ENCODE measurements at regions not wholly inside any gene's neighbourhood (a gene's known extent, or its start where the extent isn't known, plus 50 kb on each side); places are given as distances from the start of the nearest gene placed in this dataset.

DNA sequence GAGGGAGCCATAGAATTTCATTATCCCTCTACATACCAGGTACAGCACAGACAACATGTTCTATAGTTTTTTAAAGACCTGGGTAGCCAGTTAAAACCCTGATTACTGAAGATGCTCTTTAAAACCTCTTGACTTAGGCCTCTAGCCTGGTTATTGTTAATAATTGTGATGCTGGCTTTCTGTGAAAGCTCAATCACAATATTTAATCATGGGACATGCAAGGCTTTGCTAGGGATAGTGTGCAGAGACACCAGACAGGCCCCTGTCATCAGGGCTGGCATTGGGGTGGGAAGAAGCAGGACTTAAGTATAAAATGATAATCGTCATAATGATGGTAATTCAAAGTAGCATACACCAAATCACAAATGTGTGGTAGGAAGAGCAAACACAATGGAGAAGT is 274.4 kb downstream of the PTBP2 start:
- DNase-seq (ENCODE audit: low spot score) = no peak

DNA sequence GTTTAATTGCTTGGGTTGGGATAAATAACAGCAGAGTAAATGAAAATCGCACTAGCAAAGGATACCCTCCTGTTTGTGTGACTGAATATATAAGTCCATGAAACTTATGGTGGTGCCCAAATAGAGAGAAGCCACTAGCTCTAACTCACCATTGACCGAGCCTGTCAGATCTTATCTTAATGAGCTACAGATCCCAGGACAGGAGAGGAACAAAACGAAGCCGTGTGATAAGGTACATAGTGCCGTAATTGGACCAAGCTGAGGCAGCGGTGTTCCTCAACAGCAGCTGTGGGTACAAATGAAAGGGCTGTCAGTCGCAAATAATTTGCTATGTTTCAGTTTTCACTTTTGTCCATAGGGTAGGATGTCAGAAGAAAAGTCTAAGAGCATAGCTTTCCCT is 276.1 kb downstream of the PTBP2 start:
- DNase-seq (ENCODE audit: low spot score) = no peak

DNA sequence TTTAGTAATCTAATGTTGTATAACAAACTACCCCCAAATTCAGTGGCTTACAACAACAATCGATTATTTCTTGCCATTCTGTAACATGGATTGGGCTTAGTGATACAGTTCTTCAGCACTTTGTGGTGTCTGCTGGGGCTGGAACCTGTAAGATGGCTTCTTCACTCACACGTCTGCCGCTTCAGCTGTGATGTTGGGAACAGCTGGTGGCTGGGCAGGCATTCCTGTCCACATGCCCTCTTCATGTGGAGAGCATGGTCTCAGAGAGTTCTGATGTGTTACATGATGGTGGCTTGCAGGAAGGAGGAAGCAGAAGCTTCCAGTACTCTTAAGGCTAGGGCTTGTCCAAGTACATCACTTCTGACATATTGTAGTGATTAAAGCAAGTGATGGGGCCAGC is 276.9 kb downstream of the PTBP2 start:
- no peak for DNase-seq (ENCODE audit: low spot score)

DNA sequence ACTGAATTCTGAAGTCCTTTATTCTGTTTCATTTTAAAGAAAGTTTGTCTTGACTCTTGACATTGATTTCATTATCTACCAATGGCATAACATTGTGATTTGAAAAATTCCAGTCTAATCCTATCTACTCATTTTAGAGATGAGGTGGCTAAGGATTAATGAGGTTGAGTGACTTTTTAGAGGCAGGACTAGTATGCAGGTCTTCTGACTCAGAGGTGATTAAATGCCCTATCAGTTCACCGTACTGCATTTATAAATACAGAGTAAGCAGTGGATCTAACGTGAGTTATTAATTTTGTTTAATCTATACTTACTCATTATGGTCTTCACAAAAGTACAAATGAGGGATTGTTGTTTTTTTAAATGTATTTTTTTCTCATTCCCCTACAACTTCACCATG is 277.6 kb downstream of the PTBP2 start:
- no peak for DNase-seq (ENCODE audit: low spot score)

DNA sequence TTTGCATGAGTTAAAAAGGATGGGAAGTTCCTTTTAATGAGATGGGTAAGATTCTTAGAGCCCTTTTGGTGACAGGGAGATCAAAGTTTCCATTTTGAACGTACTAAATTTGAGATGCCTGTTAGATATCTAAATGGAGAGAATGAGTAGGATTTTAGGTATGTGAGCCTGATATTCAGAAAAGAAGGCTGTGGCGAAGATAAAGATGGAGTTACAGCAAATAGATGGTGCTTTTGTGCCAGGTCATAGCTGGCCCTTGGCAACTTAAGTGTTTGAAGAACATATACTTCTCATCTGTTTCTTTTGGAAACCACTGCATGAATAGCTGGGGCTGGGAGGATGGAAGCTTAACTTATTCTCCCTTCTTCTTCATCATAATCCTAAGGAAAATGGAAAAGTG is 282.5 kb downstream of the PTBP2 start:
- no peak for DNase-seq (ENCODE audit: low spot score)

DNA sequence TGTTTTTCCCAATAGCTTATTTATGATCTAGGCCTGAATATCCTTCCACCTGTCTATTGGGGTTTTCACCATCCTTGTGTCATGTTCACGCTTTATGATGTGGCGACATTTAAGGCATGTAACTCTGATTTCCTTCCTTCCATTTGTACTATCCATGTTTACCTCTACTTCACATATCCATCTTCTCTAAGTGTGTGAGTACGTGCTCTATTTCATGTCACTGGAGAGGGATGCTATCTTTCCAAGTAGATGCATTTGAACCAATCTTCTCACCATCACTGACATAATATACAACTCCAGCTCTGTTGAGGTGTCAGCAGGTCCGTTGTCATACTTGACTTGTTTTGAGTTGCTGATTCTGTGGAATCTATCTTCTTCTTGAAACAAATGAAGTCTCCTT is 283.2 kb downstream of the PTBP2 start:
- DNase-seq (ENCODE audit: low spot score) = no peak

DNA sequence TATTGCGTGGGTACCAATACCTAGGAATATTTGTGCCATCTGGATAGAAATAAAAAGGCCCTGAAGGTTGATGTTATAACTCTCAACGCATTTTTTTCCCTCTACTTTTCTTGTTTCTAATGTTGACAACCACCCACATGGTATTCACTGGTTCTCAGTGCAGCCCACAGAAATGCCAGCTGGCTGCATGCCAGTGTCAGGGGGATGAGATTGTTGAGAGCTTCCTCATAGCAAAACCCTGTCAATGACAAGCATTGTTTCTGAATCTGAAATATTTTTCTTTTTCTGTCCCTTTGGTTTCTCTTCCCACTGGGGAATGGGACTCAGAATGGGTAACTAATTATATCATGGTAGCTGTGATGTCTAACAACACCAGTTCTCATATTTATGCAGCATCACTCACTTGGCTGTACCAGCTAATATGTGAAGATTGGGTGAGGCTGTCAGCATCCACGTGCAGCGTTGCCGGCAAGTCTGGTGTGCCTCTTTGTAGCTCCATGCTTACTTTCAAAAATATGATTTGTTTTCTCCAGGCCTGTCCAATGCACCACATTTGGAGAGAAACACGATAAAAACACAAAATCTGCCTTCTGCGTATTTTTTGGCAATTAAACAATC is 284.6 kb downstream of the PTBP2 start:
- DNase-seq (ENCODE audit: low spot score) = no peak

DNA sequence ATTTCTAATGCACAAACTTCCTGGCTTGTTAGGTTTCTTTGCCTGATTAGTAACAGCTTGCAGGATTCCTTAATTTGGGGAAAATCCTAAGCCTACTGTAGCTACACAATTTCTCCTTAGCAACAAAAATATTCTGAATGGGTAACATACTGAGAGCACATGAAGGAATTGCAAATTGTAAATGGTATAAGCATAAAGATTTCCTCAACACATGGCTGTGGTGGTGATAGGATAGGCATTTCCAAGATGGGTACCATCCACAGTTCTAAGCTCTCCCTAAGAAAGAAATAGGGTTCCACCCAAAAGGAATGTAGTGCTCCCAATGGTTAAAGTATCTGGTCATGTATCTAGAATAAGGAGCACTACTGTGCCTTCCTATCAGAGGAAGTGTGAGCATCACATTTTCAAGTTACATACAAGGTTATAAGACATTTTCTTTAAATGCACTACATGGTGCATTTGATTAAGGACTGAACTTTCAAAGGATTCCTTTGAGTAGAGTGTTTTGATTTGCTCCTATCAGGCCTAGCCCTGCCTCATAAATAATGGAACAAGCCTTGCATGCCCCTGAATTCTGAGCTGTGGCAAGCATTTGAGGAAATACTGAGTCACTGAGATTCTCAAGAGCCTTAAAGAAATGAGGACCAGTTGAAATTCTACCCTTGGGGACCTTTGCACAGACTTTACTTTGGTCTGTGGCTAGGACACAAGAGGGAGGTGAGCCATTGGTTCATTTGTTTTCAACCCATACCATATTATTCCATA is 286.4 kb downstream of the PTBP2 start:
- DNase-seq (ENCODE audit: low spot score) = no peak

DNA sequence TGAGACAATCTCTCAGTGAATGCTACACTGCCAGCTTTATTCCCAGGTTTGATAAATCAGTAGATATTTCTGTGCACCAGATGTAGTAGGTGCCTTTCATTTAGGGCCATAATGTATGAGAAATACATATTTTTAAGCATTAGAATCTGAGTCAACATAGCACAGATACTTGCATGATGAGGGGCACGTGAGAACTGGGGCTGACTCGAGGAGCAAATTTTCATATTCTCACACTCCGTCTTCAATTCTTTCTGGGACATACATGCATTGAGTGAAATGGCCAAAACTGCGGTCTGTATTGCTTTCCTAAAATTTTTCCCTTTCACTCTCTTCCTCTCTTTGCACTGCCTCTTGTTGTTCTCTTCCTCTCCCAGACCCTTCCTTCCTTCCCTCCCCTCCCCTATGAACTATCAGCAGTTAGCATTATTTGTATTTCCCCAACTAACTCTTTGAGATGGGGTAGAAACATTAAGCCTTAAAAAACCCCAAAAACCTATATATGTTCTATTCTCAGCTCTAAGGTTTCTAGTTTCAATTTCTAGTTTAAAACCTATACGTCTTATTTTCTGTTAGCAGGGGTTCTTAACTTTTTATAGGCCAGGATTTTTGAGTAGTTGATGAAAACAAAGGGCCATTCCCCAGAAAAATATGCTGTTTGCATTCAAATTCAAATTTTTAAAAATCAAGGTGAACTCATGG is 289.1 kb downstream of the PTBP2 start:
- no peak for DNase-seq (ENCODE audit: low spot score)

DNA sequence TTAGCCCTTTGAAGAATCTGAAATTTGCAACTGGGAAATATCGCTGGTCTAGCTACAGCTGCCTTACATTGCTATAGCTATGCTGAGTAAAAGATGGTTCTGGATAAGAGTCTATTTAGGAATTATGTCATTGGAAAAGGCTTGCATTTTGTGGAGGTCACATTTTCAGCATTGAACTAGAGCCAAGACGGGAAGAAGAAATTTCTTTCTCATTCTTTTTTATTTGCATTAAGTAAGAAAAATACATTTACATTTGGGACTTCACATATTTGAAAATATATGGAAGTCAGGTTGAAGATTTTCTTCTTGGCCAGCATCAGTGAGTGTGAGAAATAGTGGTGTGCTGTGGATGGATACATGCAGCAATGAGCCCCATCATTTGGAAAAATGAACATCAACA is 291.6 kb downstream of the PTBP2 start:
- no peak for DNase-seq (ENCODE audit: low spot score)

DNA sequence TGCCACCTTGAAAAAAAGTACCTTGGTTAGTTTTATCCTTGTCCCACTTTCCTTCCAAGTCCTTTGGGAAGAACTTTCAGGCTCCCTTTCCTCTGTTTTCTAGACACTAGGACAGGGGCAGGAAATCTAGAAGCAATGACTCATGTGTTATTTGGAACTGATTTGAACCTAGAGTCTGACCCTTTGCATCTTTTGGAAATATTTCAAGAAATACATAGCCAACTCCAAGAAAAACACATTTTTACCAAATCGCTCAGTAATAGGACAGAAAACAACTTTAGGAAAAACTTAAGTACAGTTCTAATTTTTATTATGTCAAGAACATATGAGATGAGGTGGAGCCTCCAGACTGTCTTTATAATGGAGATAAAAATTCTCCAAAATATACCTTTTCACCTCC is 292.4 kb downstream of the PTBP2 start:
- DNase-seq (ENCODE audit: low spot score) = no peak

DNA sequence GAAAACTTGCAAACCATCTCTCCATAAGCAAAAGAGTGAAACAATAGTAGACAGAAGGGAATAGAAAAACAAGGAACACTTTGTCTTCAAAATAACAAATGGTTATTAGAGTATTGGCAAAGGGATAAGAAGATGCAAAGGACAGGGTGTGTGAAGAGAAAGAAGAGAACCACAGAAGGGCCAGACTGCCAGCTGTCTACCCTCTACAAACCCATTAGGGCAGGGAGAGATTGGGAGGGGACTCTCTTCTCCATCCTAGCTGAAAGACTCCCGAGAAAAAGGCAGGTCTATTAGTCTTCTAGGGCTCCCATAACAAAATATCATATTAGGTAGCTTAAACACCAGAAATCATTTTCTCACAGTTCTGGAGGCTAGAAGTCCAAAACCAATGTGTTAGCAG is 292.8 kb downstream of the PTBP2 start:
- DNase-seq (ENCODE audit: low spot score) = no peak

DNA sequence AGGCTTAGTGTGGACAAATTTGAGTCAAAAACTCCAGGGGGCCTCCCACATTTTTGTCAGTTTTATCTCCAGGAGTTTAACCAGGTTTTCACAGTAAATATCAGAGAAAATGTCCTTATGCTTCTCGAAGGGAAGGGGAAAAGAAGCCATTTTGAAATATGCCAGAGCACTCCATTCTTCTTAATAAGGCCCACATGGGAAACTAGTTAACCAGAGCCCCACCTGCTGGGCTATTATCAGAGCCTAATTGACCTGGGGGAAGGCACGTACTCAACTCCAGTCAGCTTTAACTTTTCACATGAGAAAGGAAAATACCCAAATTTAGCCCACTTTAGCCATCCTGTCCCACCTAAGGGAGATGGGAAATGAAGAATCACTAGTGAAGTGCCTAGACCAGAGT is 296.3 kb downstream of the PTBP2 start:
- no peak for DNase-seq (ENCODE audit: low spot score)

Measured in LoVo (cell line).